AG04450 (cell line): ENCODE measurements at regions not wholly inside any gene's neighbourhood (a gene's known extent, or its start where the extent isn't known, plus 50 kb on each side); places are given as distances from the start of the nearest gene placed in this dataset.

Experiments
- CTCF ChIA-PET: fragments of 300-600, 350-600 bp; formaldehyde crosslinking; extraction: SDS; loops from one replicate; lab custom pipeline; 2022; ENCODE audit warnings: antibody characterized with exemption, inconsistent platforms; lab: Charles Lee
- POLR2A ChIA-PET: fragments of 350-600 bp; formaldehyde crosslinking; extraction: SDS; loops from one replicate; lab custom pipeline; 2021; ENCODE audit warnings: antibody characterized with exemption, inconsistent platforms; lab: Yijun Ruan, JAX
- DNase-seq: peaks from one replicate; pipeline ENCODE4 v3.0.0-alpha.2; 2011; ENCODE audit warnings: low read depth, low spot score
- H3K27ac ChIP-seq: one replicate; pipeline ENCODE4 v1.5.1; 2012; ENCODE audit warnings: low read depth, low read length, control low read depth
- H3K27me3 ChIP-seq: one replicate; pipeline ENCODE4 v1.6.0; 2012; ENCODE audit warnings: low read length; ENCODE audit not compliant: control insufficient read depth, insufficient read depth
- H3K4me3 ChIP-seq: 2 replicates; pipeline ENCODE4 v1.5.1; 2011; ENCODE audit warnings: mild to moderate bottlenecking, low read depth, low read length, control low read depth
- H3K9me3 ChIP-seq: 2 replicates; pipeline ENCODE4 v1.5.1; 2012; ENCODE audit warnings: low read length; ENCODE audit not compliant: control insufficient read depth, insufficient read depth
- CTCF ChIP-seq: IDR thresholded peaks from 2 replicates; pipeline ENCODE4 v1.5.1; 2011; ENCODE audit warnings: low read depth, low read length, control low read depth, inconsistent platforms

- POLR2A ChIA-PET, result interaction anchor here (0.8 to 2.5 kb wide), 3 partner anchors 48 to 89 kb away, joined by 3 to 14 read pairs (median 5); partner anchors contain the start of gene YWHAQ
- CTCF ChIA-PET, result interaction anchor here (0.9 kb wide), 2 partner anchors 92 to 111 kb away, joined by 3 read pairs; no protein-coding TSS in a partner anchor
- peak; percentile 36 for DNase-seq
- H3K9me3 ChIP-seq, result no peaks in the 10 kb centered on the region
- H3K27ac ChIP-seq, result peak overlapping the region; percentile 52
- no peaks in the 10 kb centered on the region for H3K27me3 ChIP-seq
- TF ChIP-seq CTCF, result no peak
- H3K4me3 ChIP-seq, result no peak overlapping the region
Measured at GRCh38 chr2:9703085-9703678, 72.4 kb upstream of the YWHAQ start.

GRCh38 chr2:9703701-9704221 is 73.0 kb upstream of the YWHAQ start:
- Histone ChIP-seq H3K9me3 (no peaks in the 10 kb centered on the region; the same call in 1 of the 2 replicates), H3K27me3 (no peaks in the 10 kb centered on the region), H3K27ac (peak overlapping the region; percentile 52), H3K4me3 (no peak overlapping the region)
- POLR2A ChIA-PET, result interaction anchor here (0.8 to 2.5 kb wide), 3 partner anchors 48 to 90 kb away, joined by 3 to 14 read pairs (median 5); partner anchors contain the start of gene YWHAQ
- CTCF ChIA-PET, result interaction anchor here (0.9 kb wide), 1 partner anchor 111 kb away, joined by 3 read pairs; no protein-coding TSS in a partner anchor
- peak; percentile 62 for DNase-seq
- TF ChIP-seq CTCF, result peak; percentile 34

GRCh38 chr2:9704600-9704999 is 73.8 kb upstream of the YWHAQ start:
- ChIA-PET CTCF (no interaction called here), POLR2A (interaction anchor here (2.5 kb wide), 1 partner anchor 74 kb away, joined by 14 read pairs; the partner anchor contains the start of gene YWHAQ)
- Histone ChIP-seq H3K27me3 (no peaks in the 10 kb centered on the region), H3K4me3 (no peak overlapping the region), H3K27ac (no peak overlapping the region), H3K9me3 (peaks cover 5% of the 10 kb centered on the region)
- no peak for DNase-seq
- no peak for TF ChIP-seq CTCF

- POLR2A ChIA-PET, result no interaction called here
- CTCF ChIA-PET, result no interaction called here
- DNase-seq, result no peak
- Histone ChIP-seq H3K9me3 (peaks cover 8% of the 10 kb centered on the region), H3K4me3 (no peak overlapping the region), H3K27ac (no peak overlapping the region), H3K27me3 (no peaks in the 10 kb centered on the region)
- no peak for TF ChIP-seq CTCF
Measured at GRCh38 chr2:9705196-9705595, 74.4 kb upstream of the YWHAQ start.

GRCh38 chr2:9707008-9707407 is 76.2 kb upstream of the YWHAQ start:
- Histone ChIP-seq H3K4me3 (no peak overlapping the region), H3K27ac (no peak overlapping the region), H3K27me3 (no peaks in the 10 kb centered on the region), H3K9me3 (peaks cover 8% of the 10 kb centered on the region)
- DNase-seq, result no peak
- TF ChIP-seq CTCF, result no peak
- ChIA-PET POLR2A (no interaction called here), CTCF (no interaction called here)
